ENCODE measurements at regions not wholly inside any gene's neighbourhood (a gene's known extent, or its start where the extent isn't known, plus 50 kb on each side); places are given as distances from the start of the nearest gene placed in this dataset.
"Not testable (repeated sequence)": the region's sequence is repeated elsewhere in the genome, so short reads cannot be mapped to it uniquely, and the experiment has no call there.

DNA sequence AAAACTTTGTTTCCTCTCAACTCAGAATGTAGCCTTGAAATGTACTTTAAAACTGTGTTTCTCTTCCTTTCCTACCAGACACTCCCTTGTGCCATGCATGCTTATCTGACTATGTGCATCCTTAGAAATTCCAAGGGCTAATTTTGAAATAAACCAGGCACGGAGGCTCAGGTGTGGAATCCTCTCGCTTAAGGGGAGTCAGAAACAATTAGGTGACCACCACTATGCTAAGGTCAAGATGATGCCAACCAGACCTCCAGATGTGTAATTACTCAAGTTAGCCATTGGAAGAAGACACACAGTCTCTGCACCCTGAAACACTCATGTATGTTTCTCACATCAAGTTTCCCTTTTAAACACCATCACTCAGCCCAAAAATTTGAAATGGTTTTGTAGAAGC, 572.1 kb downstream of the VGLL3 start:
- no peak for DNase-seq
- intact Hi-C loops (cut with DNase I; ENCODE audit: low total_unique reads), result no loop called here

DNA sequence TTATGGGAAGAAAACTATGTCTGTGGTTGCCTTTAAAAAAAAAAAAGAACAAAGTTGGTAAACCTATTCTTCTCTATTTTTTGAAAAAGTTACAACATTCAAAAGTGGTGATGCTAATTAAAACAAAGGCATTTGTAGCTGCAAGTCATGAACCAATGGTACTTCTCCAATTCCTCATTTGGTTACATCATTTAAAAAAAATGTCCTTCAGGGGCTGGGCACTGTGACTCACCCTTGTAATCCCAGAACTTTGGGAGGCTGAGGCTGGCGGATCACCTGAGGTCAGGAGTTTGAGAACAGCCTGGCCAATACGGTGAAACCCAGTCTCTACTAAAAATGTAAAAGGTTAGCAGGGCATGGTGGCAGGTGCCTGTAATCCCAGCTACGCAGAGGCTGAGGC, 574.6 kb downstream of the VGLL3 start:
- DNase-seq, result no peak
- Histone ChIP-seq H3K4me1 (no peaks in the 10 kb centered on the region), H3K4me3 (no peak overlapping the region), H3K36me3 (no peaks in the 10 kb centered on the region), H3K27ac (no peak overlapping the region), H3K9me3 (peaks cover 0 to 13% (median 2%) of the 10 kb centered on the region in 8 donors), H3K27me3 (replicated peaks in 1 of 7) (no peaks in the 10 kb centered on the region)
- 82 to 95% (median 91%) methylated on average over 3 of the region's 3 CpGs for WGBS, 5 donors
- intact Hi-C loops (cut with DNase I; ENCODE audit: low total_unique reads), result no loop called here
- no peak for TF ChIP-seq POLR2AphosphoS5 (IDR thresholded peaks at IDR 0.05)
- TF ChIP-seq, protein P1, sequence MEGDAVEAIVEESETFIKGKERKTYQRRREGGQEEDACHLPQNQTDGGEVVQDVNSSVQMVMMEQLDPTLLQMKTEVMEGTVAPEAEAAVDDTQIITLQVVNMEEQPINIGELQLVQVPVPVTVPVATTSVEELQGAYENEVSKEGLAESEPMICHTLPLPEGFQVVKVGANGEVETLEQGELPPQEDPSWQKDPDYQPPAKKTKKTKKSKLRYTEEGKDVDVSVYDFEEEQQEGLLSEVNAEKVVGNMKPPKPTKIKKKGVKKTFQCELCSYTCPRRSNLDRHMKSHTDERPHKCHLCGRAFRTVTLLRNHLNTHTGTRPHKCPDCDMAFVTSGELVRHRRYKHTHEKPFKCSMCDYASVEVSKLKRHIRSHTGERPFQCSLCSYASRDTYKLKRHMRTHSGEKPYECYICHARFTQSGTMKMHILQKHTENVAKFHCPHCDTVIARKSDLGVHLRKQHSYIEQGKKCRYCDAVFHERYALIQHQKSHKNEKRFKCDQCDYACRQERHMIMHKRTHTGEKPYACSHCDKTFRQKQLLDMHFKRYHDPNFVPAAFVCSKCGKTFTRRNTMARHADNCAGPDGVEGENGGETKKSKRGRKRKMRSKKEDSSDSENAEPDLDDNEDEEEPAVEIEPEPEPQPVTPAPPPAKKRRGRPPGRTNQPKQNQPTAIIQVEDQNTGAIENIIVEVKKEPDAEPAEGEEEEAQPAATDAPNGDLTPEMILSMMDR (IDR thresholded peaks at IDR 0.05 in 8 of 11, conservative IDR thresholded peaks at IDR 0.05 in 3 of 11), result no peak

More for the DNA sequence above, 572.1 kb downstream of the VGLL3 start:
- H3K4me3 ChIP-seq, result no peak overlapping the region
- H3K4me1 ChIP-seq, result no peaks in the 10 kb centered on the region
- H3K36me3 ChIP-seq, result no peaks in the 10 kb centered on the region
- TF ChIP-seq POLR2AphosphoS5 (IDR thresholded peaks at IDR 0.05), result no peak
- TF ChIP-seq, protein P1 (IDR thresholded peaks at IDR 0.05 in 8 of 11, conservative IDR thresholded peaks at IDR 0.05 in 3 of 11), result no peak
- TF ChIP-seq POLR2A (IDR thresholded peaks at IDR 0.05), result no peak
- H3K9me3 ChIP-seq, result peaks cover 0 to 11% (median 0%) of the 10 kb centered on the region in 8 donors
- no peak overlapping the region for H3K27ac ChIP-seq
- WGBS, 5 donors, result 51 to 72% (median 65%) methylated on average over 2 of the region's 2 CpGs
- no peaks in the 10 kb centered on the region for H3K27me3 ChIP-seq (replicated peaks in 1 of 7)

DNA sequence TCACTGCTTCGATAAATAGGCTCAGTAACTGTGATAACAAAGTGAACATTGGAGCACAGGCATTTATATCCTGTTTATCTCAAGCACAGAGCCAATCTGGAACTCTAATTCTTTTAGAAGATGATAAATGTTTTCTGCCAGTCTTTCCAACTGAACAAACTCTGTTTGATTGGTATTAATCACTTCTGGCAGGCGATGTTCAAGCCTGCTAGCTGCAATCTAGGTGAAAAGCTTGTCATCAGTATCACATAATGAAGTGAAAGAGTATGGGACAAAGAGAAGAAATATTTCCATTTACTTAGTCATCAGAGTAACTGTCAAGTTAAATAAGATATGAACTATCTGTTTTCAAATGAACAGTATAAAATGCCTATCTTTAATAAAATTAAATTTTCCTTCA, 577.3 kb downstream of the VGLL3 start:
- WGBS, 5 donors, result 16 to 37% (median 29%) methylated on average over 2 of the region's 2 CpGs
- no peaks in the 10 kb centered on the region for H3K36me3 ChIP-seq
- H3K27ac ChIP-seq, result no peak overlapping the region
- TF ChIP-seq POLR2AphosphoS5 (IDR thresholded peaks at IDR 0.05) (no peak), POLR2A (IDR thresholded peaks at IDR 0.05) (no peak)
- TF ChIP-seq, protein P1 (IDR thresholded peaks at IDR 0.05 in 8 of 11, conservative IDR thresholded peaks at IDR 0.05 in 3 of 11), result no peak
- no peaks in the 10 kb centered on the region for H3K27me3 ChIP-seq (replicated peaks in 1 of 7)
- intact Hi-C loops (cut with DNase I; ENCODE audit: low total_unique reads), result no loop called here
- no peak for DNase-seq
- H3K4me1 ChIP-seq, result no peaks in the 10 kb centered on the region
- no peak overlapping the region for H3K4me3 ChIP-seq
- H3K9me3 ChIP-seq, result peaks cover 0 to 10% (median 0%) of the 10 kb centered on the region in 8 donors

DNA sequence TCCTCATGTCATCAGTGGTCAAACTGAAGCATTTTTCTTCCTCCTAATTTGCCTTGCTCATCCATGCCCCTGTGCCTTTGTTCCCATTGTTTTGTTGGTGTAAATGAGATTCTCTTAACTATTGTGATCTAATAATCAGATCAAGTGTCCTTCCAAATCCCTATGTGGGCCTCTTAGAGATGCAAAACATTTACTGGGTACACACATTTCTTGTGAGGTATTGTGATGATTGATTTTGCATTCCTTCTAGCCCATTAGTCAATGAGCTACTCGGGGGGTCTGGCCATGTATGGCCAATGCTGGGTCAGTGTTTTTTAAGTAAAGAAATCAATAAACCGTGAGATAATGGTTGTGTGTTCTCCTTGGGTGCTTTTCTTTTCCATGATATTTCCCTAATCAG, 580.4 kb downstream of the VGLL3 start:
- Histone ChIP-seq H3K27ac (no peak overlapping the region), H3K4me3 (no peak overlapping the region), H3K27me3 (replicated peaks in 1 of 7) (no peaks in the 10 kb centered on the region), H3K36me3 (no peaks in the 10 kb centered on the region), H3K4me1 (no peaks in the 10 kb centered on the region), H3K9me3 (peaks cover 0 to 10% (median 0%) of the 10 kb centered on the region in 8 donors)
- 45 to 53% (median 51%) methylated on average over 2 of the region's 2 CpGs for WGBS, 5 donors
- TF ChIP-seq POLR2A (IDR thresholded peaks at IDR 0.05), result no peak
- TF ChIP-seq POLR2AphosphoS5 (IDR thresholded peaks at IDR 0.05), result no peak
- TF ChIP-seq, protein P1 (IDR thresholded peaks at IDR 0.05 in 8 of 11, conservative IDR thresholded peaks at IDR 0.05 in 3 of 11), result no peak
- intact Hi-C loops (cut with DNase I; ENCODE audit: low total_unique reads), result no loop called here
- DNase-seq, result no peak

DNA sequence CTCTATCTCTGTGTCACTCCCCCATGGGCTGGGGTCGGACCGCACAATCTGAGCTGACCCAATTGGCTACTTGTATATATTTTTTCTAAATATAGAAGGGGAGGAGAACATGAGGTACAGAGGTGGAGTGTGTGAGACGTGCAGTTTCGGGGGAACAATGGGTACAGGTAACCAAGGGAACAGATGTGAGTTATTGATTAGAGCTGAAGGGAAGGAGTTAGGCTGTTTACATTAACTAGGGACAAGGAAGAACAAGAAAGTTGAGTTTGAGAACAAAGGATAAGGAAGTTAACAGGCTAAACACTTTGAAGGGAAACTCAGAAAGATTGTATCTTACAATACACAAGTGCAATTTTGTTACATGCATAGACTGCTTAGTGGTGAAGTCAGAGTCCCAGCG, 601.2 kb downstream of the VGLL3 start:
- H3K9me3 ChIP-seq; H3K27me3 ChIP-seq (replicated peaks in 1 of 7); H3K27ac ChIP-seq; H3K36me3 ChIP-seq; H3K4me1 ChIP-seq; DNase-seq; intact Hi-C loops (cut with DNase I; ENCODE audit: low total_unique reads); H3K4me3 ChIP-seq: not testable (repeated sequence)
- WGBS, 5 donors, result 50 to 69% (median 64%) methylated on average over 5 of the region's 5 CpGs
